ENCODE measurements at regions not wholly inside any gene's neighbourhood (a gene's known extent, or its start where the extent isn't known, plus 50 kb on each side); places are given as distances from the start of the nearest gene placed in this dataset.

DNA sequence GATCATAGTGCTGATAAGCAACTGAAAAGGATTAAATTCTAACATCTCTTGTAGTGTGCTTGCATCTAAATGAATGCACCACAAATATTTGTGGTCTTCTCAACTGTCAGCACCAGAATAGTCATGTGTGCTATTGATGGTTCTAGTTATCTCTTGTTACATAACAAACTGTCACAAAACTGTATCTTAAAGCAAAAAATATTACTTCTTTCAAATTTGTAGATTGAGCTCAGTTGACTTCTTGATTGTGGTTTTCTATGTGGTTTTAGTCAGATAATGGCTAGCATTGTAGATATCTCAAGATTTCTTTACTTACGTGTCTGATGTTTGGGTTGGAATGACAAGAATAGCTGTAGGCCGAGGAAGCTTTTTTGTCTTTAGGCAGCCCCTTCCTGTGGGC is 431.3 kb downstream of the SLITRK6 start (continued):
- TF ChIP-seq, protein P1, sequence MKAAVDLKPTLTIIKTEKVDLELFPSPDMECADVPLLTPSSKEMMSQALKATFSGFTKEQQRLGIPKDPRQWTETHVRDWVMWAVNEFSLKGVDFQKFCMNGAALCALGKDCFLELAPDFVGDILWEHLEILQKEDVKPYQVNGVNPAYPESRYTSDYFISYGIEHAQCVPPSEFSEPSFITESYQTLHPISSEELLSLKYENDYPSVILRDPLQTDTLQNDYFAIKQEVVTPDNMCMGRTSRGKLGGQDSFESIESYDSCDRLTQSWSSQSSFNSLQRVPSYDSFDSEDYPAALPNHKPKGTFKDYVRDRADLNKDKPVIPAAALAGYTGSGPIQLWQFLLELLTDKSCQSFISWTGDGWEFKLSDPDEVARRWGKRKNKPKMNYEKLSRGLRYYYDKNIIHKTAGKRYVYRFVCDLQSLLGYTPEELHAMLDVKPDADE (IDR thresholded peaks at IDR 0.05), result no peak
- TF ChIP-seq JUNB (IDR thresholded peaks at IDR 0.05; ENCODE audit: unreplicated experiment) (no peak), ZNF331 (CRISPR knock-in tag; IDR thresholded peaks at IDR 0.05; ENCODE audit: low read depth) (no peak), ZNF114 (CRISPR knock-in tag; IDR thresholded peaks at IDR 0.05) (no peak), REST (IDR thresholded peaks at IDR 0.05; ENCODE audit: unreplicated experiment) (no peak)

GRCh38 chr13:85366759-85367417 is 432.3 kb downstream of the SLITRK6 start:
- no peaks in the 10 kb centered on the region for H3K4me1 Mint-ChIP-seq
- H3K27me3 Mint-ChIP-seq (ENCODE audit: insufficient read depth, low read depth, poor library complexity), result peaks cover 2% of the 10 kb centered on the region
- H3K27me3 ChIP-seq (ENCODE audit: insufficient read depth), result no peaks in the 10 kb centered on the region
- no peaks in the 10 kb centered on the region for H4K20me1 ChIP-seq (replicated peaks; ENCODE audit: insufficient read depth)
- TF ChIP-seq EZH2 (IDR thresholded peaks at IDR 0.05; ENCODE audit: low read depth, unreplicated experiment), result no peak
- TF ChIP-seq NANOG (IDR thresholded peaks at IDR 0.05; ENCODE audit: borderline replicate concordance), result no peak
- TF ChIP-seq, protein P1 (IDR thresholded peaks at IDR 0.05), result no peak
- no peak for TF ChIP-seq JUNB (IDR thresholded peaks at IDR 0.05; ENCODE audit: unreplicated experiment)
- TF ChIP-seq REST (IDR thresholded peaks at IDR 0.05; ENCODE audit: unreplicated experiment), result no peak
- TF ChIP-seq CREB1 (CRISPR knock-in tag; IDR thresholded peaks at IDR 0.05; ENCODE audit: low read depth), result no peak
- TF ChIP-seq POLR2AphosphoS5 (IDR thresholded peaks at IDR 0.05; ENCODE audit: low read depth), result no peak
- no peak for TF ChIP-seq ZNF114 (CRISPR knock-in tag; IDR thresholded peaks at IDR 0.05)
- TF ChIP-seq STAT1 (IDR thresholded peaks at IDR 0.05; ENCODE audit: unreplicated experiment), result no peak
- TF ChIP-seq, protein P2, sequence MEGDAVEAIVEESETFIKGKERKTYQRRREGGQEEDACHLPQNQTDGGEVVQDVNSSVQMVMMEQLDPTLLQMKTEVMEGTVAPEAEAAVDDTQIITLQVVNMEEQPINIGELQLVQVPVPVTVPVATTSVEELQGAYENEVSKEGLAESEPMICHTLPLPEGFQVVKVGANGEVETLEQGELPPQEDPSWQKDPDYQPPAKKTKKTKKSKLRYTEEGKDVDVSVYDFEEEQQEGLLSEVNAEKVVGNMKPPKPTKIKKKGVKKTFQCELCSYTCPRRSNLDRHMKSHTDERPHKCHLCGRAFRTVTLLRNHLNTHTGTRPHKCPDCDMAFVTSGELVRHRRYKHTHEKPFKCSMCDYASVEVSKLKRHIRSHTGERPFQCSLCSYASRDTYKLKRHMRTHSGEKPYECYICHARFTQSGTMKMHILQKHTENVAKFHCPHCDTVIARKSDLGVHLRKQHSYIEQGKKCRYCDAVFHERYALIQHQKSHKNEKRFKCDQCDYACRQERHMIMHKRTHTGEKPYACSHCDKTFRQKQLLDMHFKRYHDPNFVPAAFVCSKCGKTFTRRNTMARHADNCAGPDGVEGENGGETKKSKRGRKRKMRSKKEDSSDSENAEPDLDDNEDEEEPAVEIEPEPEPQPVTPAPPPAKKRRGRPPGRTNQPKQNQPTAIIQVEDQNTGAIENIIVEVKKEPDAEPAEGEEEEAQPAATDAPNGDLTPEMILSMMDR (conservative IDR thresholded peaks at IDR 0.05; ENCODE audit: low read depth in 2 of 2), result no peak
- no peaks in the 10 kb centered on the region for H3K4me1 ChIP-seq (ENCODE audit: insufficient read depth)
- no peak overlapping the region for H3K27ac ChIP-seq (ENCODE audit: low read depth)
- H3F3A ChIP-seq (replicated peaks; ENCODE audit: low read depth), result no peaks in the 10 kb centered on the region
- no peak overlapping the region for H3K4me2 ChIP-seq
- no peaks in the 10 kb centered on the region for H3K79me2 ChIP-seq (replicated peaks; ENCODE audit: insufficient read depth)
- H3K27ac Mint-ChIP-seq, result no peak overlapping the region
- ATAC-seq (no peak), DNase-seq (ENCODE audit: low spot score) (no peak)
- no peak overlapping the region for H3K4me3 Mint-ChIP-seq
- H3K4me3 ChIP-seq, result no peak overlapping the region
- no peak overlapping the region for H2AFZ ChIP-seq
- peaks cover 10% of the 10 kb centered on the region; the same call in 1 of the 3 replicates for H3K9me3 Mint-ChIP-seq
- H3K36me3 Mint-ChIP-seq (ENCODE audit: low read depth), result 0 out of 3 replicates have a peak, but pooled peaks cover 3% of the 10 kb centered on the region
- H3K36me3 ChIP-seq (ENCODE audit: insufficient read depth), result no peaks in the 10 kb centered on the region
- H3K9me2 ChIP-seq (ENCODE audit: insufficient read depth), result no peaks in the 10 kb centered on the region
